ENCODE measurements at regions not wholly inside any gene's neighbourhood (a gene's known extent, or its start where the extent isn't known, plus 50 kb on each side); places are given as distances from the start of the nearest gene placed in this dataset.
A peak's percentile ranks its signal among the peaks of the same experiment; 100 is the strongest.

DNA sequence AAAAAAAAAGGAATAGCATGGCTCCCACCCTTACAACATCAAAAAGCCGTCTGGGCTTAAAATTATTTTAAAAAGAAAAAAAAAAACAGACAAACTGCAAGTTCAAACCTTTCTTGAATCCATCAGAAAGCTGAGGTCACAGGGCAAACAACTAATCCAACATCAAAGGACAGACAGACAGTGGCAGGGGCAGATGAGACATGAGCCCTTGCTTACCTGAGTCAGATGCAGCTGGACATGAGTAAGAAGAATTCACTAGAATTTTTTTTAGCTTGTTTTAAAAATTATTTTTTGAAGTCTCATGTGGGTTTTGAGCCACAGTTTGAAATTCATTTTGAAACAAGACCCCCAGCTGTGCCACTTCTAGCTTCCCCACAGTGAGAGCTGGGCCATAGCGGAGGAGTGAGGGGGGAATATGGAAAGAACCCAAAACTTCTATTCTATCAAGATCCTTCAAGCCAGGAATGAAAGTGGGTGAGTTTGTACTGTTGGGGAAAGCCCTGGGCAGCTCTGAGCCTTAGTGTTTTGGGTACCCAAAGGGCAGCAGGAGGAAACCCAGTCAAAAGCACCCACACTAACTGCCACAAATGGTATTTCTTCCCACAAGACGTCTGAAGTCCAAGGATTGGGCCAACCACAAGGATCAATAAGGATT, 111.4 kb downstream of the ATXN3L start:
- no peak overlapping the region for H3K4me3 ChIP-seq (ENCODE audit: low read depth, low read length)
- peaks cover 13% of the 10 kb centered on the region for H3K27me3 ChIP-seq (ENCODE audit: control insufficient read depth, insufficient read depth, low read length)
- no peak for DNase-seq (ENCODE audit: low read depth in 4 of 6, low spot score in 6 of 6)
- WGBS (ENCODE audit: insufficient coverage), result 54% methylated on average over 1 of the region's 3 CpGs
- no peaks in the 10 kb centered on the region for H3K9me3 ChIP-seq (ENCODE audit: control insufficient read depth, insufficient read depth, low read length)
- H3K4me1 ChIP-seq (ENCODE audit: control insufficient read depth, insufficient read depth, low read length), result no peaks in the 10 kb centered on the region
- no peak overlapping the region for H3K27ac ChIP-seq (ENCODE audit: low read depth, low read length)
- H3K36me3 ChIP-seq (ENCODE audit: control insufficient read depth, insufficient read depth, low read length), result no peaks in the 10 kb centered on the region

DNA sequence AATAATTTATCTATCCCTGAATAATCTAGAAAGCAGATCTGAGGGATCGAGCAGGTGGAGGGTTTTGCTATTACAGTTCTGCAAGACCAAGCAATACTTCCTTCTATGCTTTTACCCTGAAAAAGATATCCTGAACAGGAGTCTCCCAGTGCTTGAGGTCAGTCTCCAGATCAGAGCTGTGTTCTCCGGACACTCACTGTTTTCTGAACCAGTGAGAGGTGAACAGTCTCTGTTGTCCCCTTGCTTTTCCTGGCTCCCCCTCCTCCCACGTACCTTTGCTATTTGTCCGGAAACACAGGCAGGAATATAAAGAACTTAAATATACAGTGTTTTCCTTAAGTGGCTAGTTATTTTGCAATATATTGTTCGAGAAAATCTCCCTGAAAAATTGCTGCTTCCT, 116.6 kb downstream of the ATXN3L start:
- Histone ChIP-seq H3K9me3 (ENCODE audit: control insufficient read depth, insufficient read depth, low read length) (no peaks in the 10 kb centered on the region), H3K27me3 (ENCODE audit: control insufficient read depth, insufficient read depth, low read length) (peaks cover 15% of the 10 kb centered on the region), H3K4me3 (ENCODE audit: low read depth, low read length) (no peak overlapping the region), H3K4me1 (ENCODE audit: control insufficient read depth, insufficient read depth, low read length) (no peaks in the 10 kb centered on the region), H3K27ac (ENCODE audit: low read depth, low read length) (no peak overlapping the region), H3K36me3 (ENCODE audit: control insufficient read depth, insufficient read depth, low read length) (no peaks in the 10 kb centered on the region)
- DNase-seq (ENCODE audit: low read depth in 4 of 6, low spot score in 6 of 6), result no peak
- WGBS (ENCODE audit: insufficient coverage), result 77% methylated on average over 2 of the region's 5 CpGs

DNA sequence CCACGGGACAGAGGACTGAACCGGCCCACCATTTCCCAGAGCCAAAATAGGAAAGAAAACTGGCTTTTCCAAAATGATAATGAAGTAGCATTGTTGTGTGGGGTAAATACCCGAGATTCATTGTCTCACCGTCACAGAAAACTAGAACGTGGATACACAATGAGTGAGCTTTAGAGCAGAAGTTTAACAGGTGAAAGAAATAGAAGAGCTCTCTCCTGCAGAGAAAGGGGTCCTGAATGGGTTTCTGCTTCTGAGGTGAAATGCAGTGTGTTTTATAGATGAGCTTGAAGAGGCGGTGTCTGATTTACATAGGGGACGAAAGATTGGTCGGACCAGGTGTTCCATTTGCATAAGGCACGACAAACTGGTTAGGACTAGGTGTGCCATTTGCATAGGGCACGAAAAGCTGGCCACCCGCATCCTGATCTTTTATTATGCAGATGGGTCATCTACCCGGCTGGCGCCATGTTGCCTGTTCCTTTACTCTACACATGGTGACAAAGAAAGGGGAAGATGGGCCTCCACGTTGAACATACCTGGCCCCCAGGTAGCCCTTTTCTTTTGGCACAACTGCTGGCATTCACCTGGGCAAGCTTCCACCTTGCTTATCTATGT, 118.1 kb downstream of the ATXN3L start:
- Histone ChIP-seq H3K27ac (ENCODE audit: low read depth, low read length) (no peak overlapping the region), H3K4me1 (ENCODE audit: control insufficient read depth, insufficient read depth, low read length) (no peaks in the 10 kb centered on the region), H3K27me3 (ENCODE audit: control insufficient read depth, insufficient read depth, low read length) (peaks cover 14% of the 10 kb centered on the region), H3K9me3 (ENCODE audit: control insufficient read depth, insufficient read depth, low read length) (no peaks in the 10 kb centered on the region), H3K4me3 (ENCODE audit: low read depth, low read length) (no peak overlapping the region), H3K36me3 (ENCODE audit: control insufficient read depth, insufficient read depth, low read length) (no peaks in the 10 kb centered on the region)
- whole genome bisulfite sequencing (ENCODE audit: insufficient coverage), result 67% methylated on average over 11 of the region's 14 CpGs
- no peak for DNase-seq (ENCODE audit: low read depth in 4 of 6, low spot score in 6 of 6)

GRCh38 chrX:13200398-13200797, 119.5 kb downstream of the ATXN3L start:
- H3K4me1 ChIP-seq (ENCODE audit: control insufficient read depth, insufficient read depth, low read length), result no peaks in the 10 kb centered on the region
- H3K4me3 ChIP-seq (ENCODE audit: low read depth, low read length), result no peak overlapping the region
- H3K9me3 ChIP-seq (ENCODE audit: control insufficient read depth, insufficient read depth, low read length), result no peaks in the 10 kb centered on the region
- no peaks in the 10 kb centered on the region for H3K36me3 ChIP-seq (ENCODE audit: control insufficient read depth, insufficient read depth, low read length)
- no peak overlapping the region for H3K27ac ChIP-seq (ENCODE audit: low read depth, low read length)
- no peak for DNase-seq (ENCODE audit: low read depth in 4 of 6, low spot score in 6 of 6)
- WGBS (ENCODE audit: insufficient coverage), result no CpG with 5 or more reads among the region's 2 CpGs
- peaks cover 11% of the 10 kb centered on the region for H3K27me3 ChIP-seq (ENCODE audit: control insufficient read depth, insufficient read depth, low read length)

GRCh38 chrX:13198762-13199064, 121.1 kb downstream of the ATXN3L start:
- Histone ChIP-seq H3K9me3 (ENCODE audit: control insufficient read depth, insufficient read depth, low read length) (no peaks in the 10 kb centered on the region), H3K4me1 (ENCODE audit: control insufficient read depth, insufficient read depth, low read length) (no peaks in the 10 kb centered on the region), H3K27ac (ENCODE audit: low read depth, low read length) (no peak overlapping the region), H3K4me3 (ENCODE audit: low read depth, low read length) (no peak overlapping the region), H3K27me3 (ENCODE audit: control insufficient read depth, insufficient read depth, low read length) (peaks cover 11% of the 10 kb centered on the region), H3K36me3 (ENCODE audit: control insufficient read depth, insufficient read depth, low read length) (no peaks in the 10 kb centered on the region)
- no CpG with 5 or more reads among the region's 3 CpGs for WGBS (ENCODE audit: insufficient coverage)
- DNase-seq (ENCODE audit: low read depth in 4 of 6, low spot score in 6 of 6), result no peak

DNA sequence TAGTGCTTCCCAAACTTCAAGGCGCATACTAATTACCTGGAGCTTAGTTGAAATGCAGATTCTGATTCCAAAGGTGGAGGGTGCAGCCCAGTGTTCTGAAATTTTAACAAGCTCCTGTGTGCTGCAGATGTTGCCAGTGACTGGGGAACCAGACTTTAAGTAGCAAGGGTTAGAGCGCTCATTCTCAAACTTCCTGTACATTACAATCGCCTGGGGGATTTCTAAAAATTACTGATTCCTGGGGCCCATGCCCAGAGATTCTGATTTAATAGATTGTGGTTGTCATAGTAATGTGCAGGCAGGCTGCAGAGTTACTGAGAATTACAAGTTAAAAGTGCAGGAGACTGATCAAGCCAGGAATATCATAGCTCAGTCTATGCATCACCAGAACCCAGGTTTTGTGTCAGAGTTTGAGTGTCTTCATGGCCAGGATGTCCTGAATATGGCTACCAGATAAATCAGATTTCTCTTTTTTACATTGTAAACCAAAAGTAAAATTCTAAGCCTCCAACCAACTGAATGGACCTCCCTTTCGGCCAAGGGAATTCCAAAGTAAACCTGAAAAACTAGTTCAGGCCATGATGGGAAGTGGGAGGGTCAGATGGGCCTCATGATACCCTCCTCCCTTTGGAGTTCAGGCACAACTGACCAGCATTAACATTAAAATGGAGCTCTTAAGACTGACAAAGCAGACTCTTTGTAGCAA, 121.6 kb downstream of the ATXN3L start:
- peak in 2 of 6 donors; percentile 49 to 53 for DNase-seq (ENCODE audit: low read depth in 4 of 6, low spot score in 6 of 6)
- Histone ChIP-seq H3K27me3 (ENCODE audit: control insufficient read depth, insufficient read depth, low read length) (peaks cover 11% of the 10 kb centered on the region), H3K9me3 (ENCODE audit: control insufficient read depth, insufficient read depth, low read length) (no peaks in the 10 kb centered on the region), H3K4me3 (ENCODE audit: low read depth, low read length) (no peak overlapping the region), H3K36me3 (ENCODE audit: control insufficient read depth, insufficient read depth, low read length) (no peaks in the 10 kb centered on the region), H3K27ac (ENCODE audit: low read depth, low read length) (no peak overlapping the region), H3K4me1 (ENCODE audit: control insufficient read depth, insufficient read depth, low read length) (no peaks in the 10 kb centered on the region)
- WGBS (ENCODE audit: insufficient coverage), result 40% methylated on average over 1 of the region's 4 CpGs

DNA sequence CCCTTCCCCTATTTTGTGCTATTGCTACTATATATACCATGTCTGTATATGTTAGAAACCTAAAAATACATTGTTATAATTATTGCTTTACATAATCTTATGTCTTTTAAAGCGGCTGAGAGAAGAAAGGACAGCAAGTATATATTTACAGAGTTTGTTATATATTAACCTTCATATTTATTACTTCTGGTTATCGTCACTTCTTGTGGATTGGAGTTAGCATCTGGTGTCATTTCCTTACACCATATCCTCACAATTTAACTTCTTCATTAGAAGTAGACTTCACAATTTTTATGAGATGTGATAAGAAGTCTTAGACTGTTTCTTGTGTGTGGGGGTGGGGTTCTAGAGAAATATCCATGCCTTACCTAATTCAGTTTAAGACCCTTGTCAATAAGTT, 123.1 kb downstream of the ATXN3L start:
- WGBS (ENCODE audit: insufficient coverage), result no CpG with 5 or more reads among the region's 2 CpGs
- H3K4me1 ChIP-seq (ENCODE audit: control insufficient read depth, insufficient read depth, low read length), result no peaks in the 10 kb centered on the region
- no peak for DNase-seq (ENCODE audit: low read depth in 4 of 6, low spot score in 6 of 6)
- H3K4me3 ChIP-seq (ENCODE audit: low read depth, low read length), result no peak overlapping the region
- no peak overlapping the region for H3K27ac ChIP-seq (ENCODE audit: low read depth, low read length)
- H3K36me3 ChIP-seq (ENCODE audit: control insufficient read depth, insufficient read depth, low read length), result no peaks in the 10 kb centered on the region
- H3K9me3 ChIP-seq (ENCODE audit: control insufficient read depth, insufficient read depth, low read length), result no peaks in the 10 kb centered on the region
- H3K27me3 ChIP-seq (ENCODE audit: control insufficient read depth, insufficient read depth, low read length), result peaks cover 5% of the 10 kb centered on the region

- WGBS (ENCODE audit: insufficient coverage), result no CpG with 5 or more reads among the region's 3 CpGs
- Histone ChIP-seq H3K36me3 (ENCODE audit: control insufficient read depth, insufficient read depth, low read length) (no peaks in the 10 kb centered on the region), H3K4me3 (ENCODE audit: low read depth, low read length) (no peak overlapping the region), H3K27me3 (ENCODE audit: control insufficient read depth, insufficient read depth, low read length) (peaks cover 2% of the 10 kb centered on the region), H3K9me3 (ENCODE audit: control insufficient read depth, insufficient read depth, low read length) (no peaks in the 10 kb centered on the region), H3K4me1 (ENCODE audit: control insufficient read depth, insufficient read depth, low read length) (no peaks in the 10 kb centered on the region), H3K27ac (ENCODE audit: low read depth, low read length) (no peak overlapping the region)
- DNase-seq (ENCODE audit: low read depth in 4 of 6, low spot score in 6 of 6), result no peak
These were observed 124.5 kb downstream of the ATXN3L start for GRCh38 chrX:13195340-13195739.

- DNase-seq (ENCODE audit: low read depth in 4 of 6, low spot score in 6 of 6), result peak in 2 of 6 donors; percentile 12 to 29
- WGBS (ENCODE audit: insufficient coverage), result no CpG with 5 or more reads among the region's 4 CpGs
- Histone ChIP-seq H3K4me3 (ENCODE audit: low read depth, low read length) (no peak overlapping the region), H3K9me3 (ENCODE audit: control insufficient read depth, insufficient read depth, low read length) (no peaks in the 10 kb centered on the region), H3K4me1 (ENCODE audit: control insufficient read depth, insufficient read depth, low read length) (no peaks in the 10 kb centered on the region), H3K27me3 (ENCODE audit: control insufficient read depth, insufficient read depth, low read length) (no peaks in the 10 kb centered on the region), H3K27ac (ENCODE audit: low read depth, low read length) (no peak overlapping the region), H3K36me3 (ENCODE audit: control insufficient read depth, insufficient read depth, low read length) (no peaks in the 10 kb centered on the region)
These were observed 125.4 kb downstream of the ATXN3L start for GRCh38 chrX:13194291-13195103.

Measured in spinal cord (tissue), 9 donors.